ENCODE measurements at regions not wholly inside any gene's neighbourhood (a gene's known extent, or its start where the extent isn't known, plus 50 kb on each side); places are given as distances from the start of the nearest gene placed in this dataset.

DNA sequence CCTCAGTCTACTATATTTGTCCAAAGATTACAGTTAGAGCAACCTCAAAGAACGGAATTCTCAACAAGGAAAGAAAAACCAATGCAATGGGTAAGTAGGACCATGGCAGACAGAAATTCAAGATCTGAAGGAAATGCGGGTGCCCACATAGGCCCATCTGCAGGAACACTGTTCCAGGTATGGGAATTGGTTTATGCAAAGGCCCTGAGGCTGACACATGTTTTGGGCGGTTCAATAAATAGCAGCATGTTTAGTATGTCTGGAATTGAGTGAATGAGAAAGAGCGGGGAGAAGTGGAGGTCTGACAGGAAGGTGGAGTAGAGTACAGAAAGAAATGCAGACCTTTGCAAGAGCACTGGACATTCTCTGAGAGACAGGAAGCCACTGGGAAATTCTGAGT, 164.7 kb upstream of the KLF12 start:
- no peak for TF ChIP-seq EZH2 (IDR thresholded peaks at IDR 0.05; ENCODE audit: borderline replicate concordance)
- TF ChIP-seq, protein P1, sequence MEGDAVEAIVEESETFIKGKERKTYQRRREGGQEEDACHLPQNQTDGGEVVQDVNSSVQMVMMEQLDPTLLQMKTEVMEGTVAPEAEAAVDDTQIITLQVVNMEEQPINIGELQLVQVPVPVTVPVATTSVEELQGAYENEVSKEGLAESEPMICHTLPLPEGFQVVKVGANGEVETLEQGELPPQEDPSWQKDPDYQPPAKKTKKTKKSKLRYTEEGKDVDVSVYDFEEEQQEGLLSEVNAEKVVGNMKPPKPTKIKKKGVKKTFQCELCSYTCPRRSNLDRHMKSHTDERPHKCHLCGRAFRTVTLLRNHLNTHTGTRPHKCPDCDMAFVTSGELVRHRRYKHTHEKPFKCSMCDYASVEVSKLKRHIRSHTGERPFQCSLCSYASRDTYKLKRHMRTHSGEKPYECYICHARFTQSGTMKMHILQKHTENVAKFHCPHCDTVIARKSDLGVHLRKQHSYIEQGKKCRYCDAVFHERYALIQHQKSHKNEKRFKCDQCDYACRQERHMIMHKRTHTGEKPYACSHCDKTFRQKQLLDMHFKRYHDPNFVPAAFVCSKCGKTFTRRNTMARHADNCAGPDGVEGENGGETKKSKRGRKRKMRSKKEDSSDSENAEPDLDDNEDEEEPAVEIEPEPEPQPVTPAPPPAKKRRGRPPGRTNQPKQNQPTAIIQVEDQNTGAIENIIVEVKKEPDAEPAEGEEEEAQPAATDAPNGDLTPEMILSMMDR (IDR thresholded peaks at IDR 0.05; ENCODE audit: poor library complexity) = no peak
